HepG2 (cell line): ENCODE measurements at regions not wholly inside any gene's neighbourhood (a gene's known extent, or its start where the extent isn't known, plus 50 kb on each side); places are given as distances from the start of the nearest gene placed in this dataset.

Experiments
- ATAC-seq: fragments of 200-7000 bp; cut with Tn5 transposase; 3 replicates; pipeline ENCODE4 v1.9.1; 2020; ENCODE audit warnings: mild to moderate bottlenecking, moderate library complexity
- BruUV-seq: library from RNA; stranded (reverse); fragments of 400-500 nt; replicated peaks from 2 replicates; lab custom pipeline; 2021; lab: Mats Ljungman, UMichigan
- CTCF ChIA-PET: fragments of 300-600 bp; formaldehyde crosslinking; extraction: SDS; loops from one replicate; lab custom pipeline; 2021; ENCODE audit warnings: low total read pairs, inconsistent platforms, low intra/inter-chr PET ratio; lab: Yijun Ruan, JAX
- POLR2A ChIA-PET: fragments of 350-600 bp; sonication (Branson Sonifier 250); formaldehyde crosslinking; loops from one replicate; lab custom pipeline; 2020; ENCODE audit warnings: antibody characterized with exemption, inconsistent platforms; lab: Yijun Ruan, JAX
- DNase-seq: peaks from one replicate; pipeline ENCODE4 v3.0.0-alpha.2; 2015; ENCODE audit warnings: low spot score
- FAIRE-seq: peaks from 3 replicates; lab custom pipeline; 2011; peaks lifted over from hg19 to GRCh38; lab: Jason Lieb, UNC
- H2AFZ ChIP-seq: one replicate; pipeline ENCODE4 v1.6.1; 2011; ENCODE audit warnings: low read length, inconsistent platforms
- H3K27ac ChIP-seq: fragments of 300-600 bp; 3 replicates; pipeline ENCODE4 v1.8.0; 2011; ENCODE audit warnings: mixed run types, mild to moderate bottlenecking, mixed read lengths, low read length, inconsistent platforms; ENCODE audit not compliant: insufficient read depth; ENCODE audit errors: extremely low read length
- H3K27me3 ChIP-seq, 2 experiments: fragments of 200-600 bp in 1 of 2; 2 replicates in 1 of 2; 3 replicates in 1 of 2; pipeline versions ENCODE4 v1.6.0 to v1.8.0; 2011; ENCODE audit warnings: low read length in 2 of 2, mild to moderate bottlenecking in 2 of 2, moderate library complexity in 2 of 2, inconsistent platforms in 1 of 2; ENCODE audit not compliant: insufficient read depth in 2 of 2, control insufficient read depth in 1 of 2
- H3K36me3 ChIP-seq, 2 experiments: fragments of 200-600 bp in 1 of 2; replicated peaks in 1 of 2; 2 replicates in 1 of 2; 3 replicates in 1 of 2; pipeline versions ENCODE4 v1.5.1 to v1.8.0; 2011; ENCODE audit warnings: low read length in 2 of 2, inconsistent platforms in 1 of 2; ENCODE audit not compliant: insufficient read depth in 2 of 2, control insufficient read depth in 1 of 2
- H3K4me1 ChIP-seq: 2 replicates; pipeline ENCODE4 v1.5.1; 2012; ENCODE audit warnings: low read length, inconsistent platforms; ENCODE audit not compliant: insufficient read depth
- H3K4me2 ChIP-seq: 2 replicates; pipeline ENCODE4 v1.6.0; 2011; ENCODE audit warnings: low read depth, low read length, inconsistent platforms
- H3K4me3 ChIP-seq, 3 experiments: fragments of 200-600 bp in 1 of 3; sonication (generic), shearing (Covaris generic) in 1 of 3; replicated peaks in 1 of 3; 2 replicates each; pipeline ENCODE4 v1.5.1; 2011 to 2016; ENCODE audit warnings: low read length in 3 of 3, inconsistent platforms in 2 of 3, low read depth in 2 of 3, mild to moderate bottlenecking in 2 of 3, control low read depth in 1 of 3, mixed read lengths in 1 of 3; ENCODE audit not compliant: insufficient read depth in 1 of 3
- H3K79me2 ChIP-seq: one replicate; pipeline ENCODE4 v1.6.1; 2011; ENCODE audit warnings: low read length, inconsistent platforms; ENCODE audit not compliant: insufficient read depth
- H3K9ac ChIP-seq: 2 replicates; pipeline ENCODE4 v1.6.0; 2011; ENCODE audit warnings: mild to moderate bottlenecking, low read depth, low read length, inconsistent platforms; ENCODE audit not compliant: insufficient read depth
- H3K9me3 ChIP-seq: 2 replicates; pipeline ENCODE4 v1.5.1; 2012; ENCODE audit warnings: mild to moderate bottlenecking, low read length
- H4K20me1 ChIP-seq: 2 replicates; pipeline ENCODE4 v1.6.0; 2011; ENCODE audit warnings: inconsistent platforms, mild to moderate bottlenecking, low read length, moderate library complexity; ENCODE audit not compliant: insufficient read depth
- ATF3 ChIP-seq: sonication (generic); formaldehyde crosslinking; IDR thresholded peaks from 2 replicates; pipeline ENCODE4 v1.4.0; 2020; ENCODE audit warnings: missing genetic modification reagents
- HNRNPL ChIP-seq: fragments of 200-400 bp; formaldehyde crosslinking; IDR thresholded peaks from 2 replicates; pipeline ENCODE4 v1.6.1; 2017; ENCODE audit warnings: mild to moderate bottlenecking, low read depth, low read length
- KDM4B ChIP-seq: sonication (generic); formaldehyde crosslinking; IDR thresholded peaks from 2 replicates; pipeline ENCODE4 v1.4.0; 2020; ENCODE audit warnings: missing genetic modification reagents
- PAXIP1 ChIP-seq: sonication (generic); formaldehyde crosslinking; conservative IDR thresholded peaks from 2 replicates; pipeline ENCODE4 v1.4.0; 2020; ENCODE audit warnings: mild to moderate bottlenecking, missing genetic modification reagents, moderate library complexity
- POLR2AphosphoS5 ChIP-seq: IDR thresholded peaks from 2 replicates; pipeline ENCODE4 v1.6.1; 2012; ENCODE audit warnings: low read depth, low read length
- SMYD3 ChIP-seq: sonication (generic); formaldehyde crosslinking; IDR thresholded peaks from 2 replicates; pipeline ENCODE4 v1.8.1; 2023; ENCODE audit warnings: mild to moderate bottlenecking, missing genetic modification reagents
- SP2 ChIP-seq: sonication (generic); formaldehyde crosslinking; IDR thresholded peaks from 2 replicates; pipeline ENCODE4 v1.5.1; 2020; ENCODE audit warnings: mild to moderate bottlenecking, missing genetic modification reagents
- TARDBP ChIP-seq: sonication (generic); formaldehyde crosslinking; IDR thresholded peaks from 2 replicates; pipeline ENCODE4 v1.8.0; 2022; ENCODE audit warnings: mild to moderate bottlenecking, missing genetic modification reagents
- U2AF2 ChIP-seq: fragments of 200-400 bp; formaldehyde crosslinking; IDR thresholded peaks from 2 replicates; pipeline ENCODE4 v1.6.1; 2017; ENCODE audit warnings: low read depth, mild to moderate bottlenecking, low read length
- ZMYM4 ChIP-seq: sonication (generic); formaldehyde crosslinking; IDR thresholded peaks from 2 replicates; pipeline ENCODE4 v1.8.1; 2023; ENCODE audit warnings: mild to moderate bottlenecking, missing genetic modification reagents
- ZNF160 ChIP-seq: sonication (generic); formaldehyde crosslinking; IDR thresholded peaks from 2 replicates; pipeline ENCODE4 v1.8.0; 2022; ENCODE audit warnings: mild to moderate bottlenecking, inconsistent platforms, missing genetic modification reagents
- ZNF281 ChIP-seq: sonication (generic); formaldehyde crosslinking; IDR thresholded peaks from 2 replicates; pipeline ENCODE4 v1.4.0; 2020; ENCODE audit warnings: missing genetic modification reagents, borderline replicate concordance
- ZNF335 ChIP-seq: sonication (generic); formaldehyde crosslinking; IDR thresholded peaks from 2 replicates; pipeline ENCODE4 v1.4.0; 2020; ENCODE audit warnings: missing genetic modification reagents
- ZNF430 ChIP-seq: sonication (generic); formaldehyde crosslinking; IDR thresholded peaks from 2 replicates; pipeline ENCODE4 v1.9.0; 2021; ENCODE audit warnings: mild to moderate bottlenecking, missing genetic modification reagents
- ZSCAN22 ChIP-seq: sonication (generic); formaldehyde crosslinking; IDR thresholded peaks from 2 replicates; pipeline ENCODE4 v1.4.0; 2020; ENCODE audit warnings: mild to moderate bottlenecking, missing genetic modification reagents
- WGBS: methylation state at CpG from one replicate; pipeline ENCODE4 v1.1.6; 2017; ENCODE audit warnings: low lambda C conversion rate; 5-methylcytosine and 5-hydroxymethylcytosine counted together
- in situ Hi-C: cut with HindIII; loops from 2 replicates; pipeline ENCODE4 v1.10.0; 2017; ENCODE audit warnings: low pct_unique_long_range_greater_than_20kb; ENCODE audit not compliant: extremely low pct_ligation_motif_present
- intact Hi-C: fragments of 100-400 bp; cut with micrococcal nuclease; formaldehyde crosslinking; loops from one replicate; pipeline ENCODE4 v1.10.0; 2022; ENCODE audit not compliant: unreplicated experiment

GRCh38 chr10:85048644-85049043 is 720.3 kb downstream of the CCSER2 start:
- in situ Hi-C loops, result no loop called here
- Histone ChIP-seq H3K9me3 (peaks cover 65% of the 10 kb centered on the region), H3K27me3 (no peaks in the 10 kb centered on the region), H3K9ac (no peak overlapping the region), H3K4me2 (no peak overlapping the region), H3K27ac (no peak overlapping the region), H2AFZ (no peak overlapping the region), H3K4me3 (no peak overlapping the region), H3K36me3 (no peaks in the 10 kb centered on the region), H3K79me2 (no peaks in the 10 kb centered on the region), H3K4me1 (no peaks in the 10 kb centered on the region), H4K20me1 (no peaks in the 10 kb centered on the region)
- POLR2A ChIA-PET, result no interaction called here
- CTCF ChIA-PET, result no interaction called here
- TF ChIP-seq U2AF2 (no peak), SMYD3 (CRISPR knock-in tag) (no peak), KDM4B (CRISPR knock-in tag) (no peak)
- 20% methylated on average over 2 of the region's 2 CpGs for WGBS
- ATAC-seq (no peak), FAIRE-seq (no peak), DNase-seq (no peak)
- BruUV-seq, result no TSS peak
- intact Hi-C loops, result no loop called here

GRCh38 chr10:85060944-85061343 is 732.6 kb downstream of the CCSER2 start:
- Histone ChIP-seq H4K20me1 (no peaks in the 10 kb centered on the region), H3K4me1 (no peaks in the 10 kb centered on the region), H2AFZ (no peak overlapping the region), H3K4me2 (no peak overlapping the region), H3K9ac (no peak overlapping the region), H3K36me3 (no peaks in the 10 kb centered on the region), H3K27ac (no peak overlapping the region), H3K27me3 (no peaks in the 10 kb centered on the region), H3K9me3 (peaks cover 53% of the 10 kb centered on the region), H3K4me3 (no peak overlapping the region), H3K79me2 (no peaks in the 10 kb centered on the region)
- ChIA-PET POLR2A (no interaction called here), CTCF (no interaction called here)
- no peak for ATAC-seq
- WGBS, result 0% methylated on average over 2 of the region's 2 CpGs
- FAIRE-seq, result no peak
- in situ Hi-C loops, result no loop called here
- BruUV-seq, result no TSS peak
- no peak for DNase-seq
- intact Hi-C loops, result no loop called here
- TF ChIP-seq ZNF335 (CRISPR knock-in tag) (no peak), ZNF430 (CRISPR knock-in tag) (no peak), ZMYM4 (CRISPR knock-in tag) (no peak), ZNF281 (CRISPR knock-in tag) (no peak), PAXIP1 (no peak), ZNF160 (CRISPR knock-in tag) (no peak), HNRNPL (no peak), POLR2AphosphoS5 (no peak), ZSCAN22 (CRISPR knock-in tag) (no peak), ATF3 (no peak), SP2 (CRISPR knock-in tag) (no peak), TARDBP (CRISPR knock-in tag) (no peak)
